ENCODE measurements at regions not wholly inside any gene's neighbourhood (a gene's known extent, or its start where the extent isn't known, plus 50 kb on each side); places are given as distances from the start of the nearest gene placed in this dataset.

GRCh38 chr3:159771865-159772611, 216.6 kb upstream of the IL12A start:
- TF ChIP-seq CTCF (IDR thresholded peaks at IDR 0.05; ENCODE audit: insufficient read depth, low read length, poor library complexity, severe bottlenecking) (no peak), EZH2phosphoT487 (conservative IDR thresholded peaks at IDR 0.05; ENCODE audit: low read length) (no peak)

All from SU-DHL-6 (cell line).